Fibroblast of pulmonary artery (primary cell): ENCODE measurements at regions not wholly inside any gene's neighbourhood (a gene's known extent, or its start where the extent isn't known, plus 50 kb on each side); places are given as distances from the start of the nearest gene placed in this dataset.
"Not testable (repeated sequence)": the region's sequence is repeated elsewhere in the genome, so short reads cannot be mapped to it uniquely, and the experiment has no call there.

Source experiments
- DNase-seq: peaks from one replicate; pipeline ENCODE4 v3.0.0-alpha.2; 2010; ENCODE audit warnings: low read depth
- H3K4me3 ChIP-seq: replicated peaks from 2 replicates; pipeline ENCODE4 v1.5.1; 2011; ENCODE audit warnings: low read depth, mild to moderate bottlenecking, control low read depth, low read length, moderate library complexity
- CTCF ChIP-seq: IDR thresholded peaks from 2 replicates; pipeline ENCODE4 v1.5.1; 2011; ENCODE audit warnings: mild to moderate bottlenecking, control low read depth, low read length, inconsistent platforms; ENCODE audit errors: missing control alignments

GRCh38 chr5:38692346-38692745, 135.9 kb upstream of the LIFR start:
- no peak overlapping the region for H3K4me3 ChIP-seq
- no peak for TF ChIP-seq CTCF
- peak; percentile 46 for DNase-seq

GRCh38 chr5:38692781-38693527, 136.5 kb upstream of the LIFR start:
- DNase-seq: no peak
- TF ChIP-seq CTCF: no peak
- H3K4me3 ChIP-seq: no peak overlapping the region

- no peak for TF ChIP-seq CTCF
- DNase-seq: no peak
- H3K4me3 ChIP-seq: no peak overlapping the region
Observed at GRCh38 chr5:38695021-38695958, 138.8 kb upstream of the LIFR start.

- peak; percentile 77 for DNase-seq
Observed at GRCh38 chr5:38697013-38697412, 140.6 kb upstream of the LIFR start.

GRCh38 chr5:38705529-38705928, 140.3 kb upstream of the OSMR start:
- not testable (repeated sequence) for DNase-seq, H3K4me3 ChIP-seq

More at GRCh38 chr5:38697013-38697412, 140.6 kb upstream of the LIFR start:
- TF ChIP-seq CTCF: no peak
- H3K4me3 ChIP-seq: no peak overlapping the region

- TF ChIP-seq CTCF: no peak
- H3K4me3 ChIP-seq: no peak overlapping the region
- no peak for DNase-seq
Observed at GRCh38 chr5:38706376-38706775, 139.4 kb upstream of the OSMR start.

- no peak overlapping the region for H3K4me3 ChIP-seq
- no peak for TF ChIP-seq CTCF
- DNase-seq: no peak
Observed at GRCh38 chr5:38707352-38708210, 138.2 kb upstream of the OSMR start.
